Gastroesophageal sphincter (tissue), 3 donors: ENCODE measurements at regions not wholly inside any gene's neighbourhood (a gene's known extent, or its start where the extent isn't known, plus 50 kb on each side); places are given as distances from the start of the nearest gene placed in this dataset.

Source experiments
- CTCF ChIP-seq, 4 experiments: fragments of 200-600 bp in 2 of 4; fragments of 450-650 bp in 2 of 4; sonication (generic) in 1 of 4; IDR thresholded peaks; one replicate each; pipeline ENCODE4 v1.5.1; 2017 to 2019; ENCODE audit warnings: antibody characterized with exemption in 4 of 4, mild to moderate bottlenecking in 2 of 4, moderate library complexity in 2 of 4
- EP300 ChIP-seq: sonication (generic); formaldehyde crosslinking; IDR thresholded peaks from one replicate; pipeline ENCODE4 v1.6.1; 2017; ENCODE audit warnings: antibody characterized with exemption, mild to moderate bottlenecking
- POLR2A ChIP-seq, 2 donors: fragments of 450-650 bp; IDR thresholded peaks; one replicate each; pipeline ENCODE4 v1.6.1; 2017; ENCODE audit warnings: antibody characterized with exemption in 2 of 2, mild to moderate bottlenecking in 2 of 2, moderate library complexity in 1 of 2
- POLR2AphosphoS5 ChIP-seq: sonication (generic); formaldehyde crosslinking; IDR thresholded peaks from one replicate; pipeline ENCODE4 v1.6.1; 2017; ENCODE audit warnings: antibody characterized with exemption

- TF ChIP-seq POLR2AphosphoS5 (no peak), CTCF (IDR thresholded peaks at IDR 0.05) (no peak), POLR2A (IDR thresholded peaks at IDR 0.05) (no peak), EP300 (no peak)
Measured at GRCh38 chr6:90983462-90983861, 396.6 kb upstream of the MAP3K7 start.
